ENCODE measurements at regions not wholly inside any gene's neighbourhood (a gene's known extent, or its start where the extent isn't known, plus 50 kb on each side); places are given as distances from the start of the nearest gene placed in this dataset.

GRCh38 chr15:69885173-69885955, 212.4 kb downstream of the TLE3 start:
- TF ChIP-seq CTCF (IDR thresholded peaks at IDR 0.05; ENCODE audit: low read length) (no peak), EZH2phosphoT487 (IDR thresholded peaks at IDR 0.05; ENCODE audit: low read length) (no peak), EZH2 (optimal IDR thresholded peaks at IDR 0.05; ENCODE audit: low read depth, low read length) (no peak)

Data from MM.1S (cell line).